Progenitor cell of endocrine pancreas (in vitro differentiated cells): ENCODE measurements at regions not wholly inside any gene's neighbourhood (a gene's known extent, or its start where the extent isn't known, plus 50 kb on each side); places are given as distances from the start of the nearest gene placed in this dataset.

Experiments used
- DNase-seq: peaks from one replicate; pipeline ENCODE4 v3.0.0; 2021; ENCODE audit warnings: low spot score; ENCODE audit not compliant: unreplicated experiment
- H3K27ac Mint-ChIP-seq: 2 replicates; pipeline ENCODE4 v1.8.0; 2021; ENCODE audit warnings: mild to moderate bottlenecking, moderate library complexity, mixed read lengths
- H3K27me3 Mint-ChIP-seq: 2 replicates; pipeline ENCODE4 v1.8.0; 2021; ENCODE audit warnings: mixed read lengths
- H3K36me3 Mint-ChIP-seq: 2 replicates; pipeline ENCODE4 v1.8.0; 2022; ENCODE audit warnings: mixed read lengths; ENCODE audit not compliant: insufficient read depth
- H3K4me1 Mint-ChIP-seq: 2 replicates; pipeline ENCODE4 v1.8.0; 2021; ENCODE audit warnings: low read depth, mixed read lengths
- H3K4me3 Mint-ChIP-seq: 2 replicates; pipeline ENCODE4 v1.8.0; 2021; ENCODE audit warnings: low read depth, mild to moderate bottlenecking, moderate library complexity, mixed read lengths
- H3K9me3 Mint-ChIP-seq: 2 replicates; pipeline ENCODE4 v1.8.0; 2021; ENCODE audit warnings: low read depth, mixed read lengths
- CTCF ChIP-seq: fragments of 200-600 bp; sonication (generic); IDR thresholded peaks from one replicate; pipeline ENCODE4 v1.5.0; 2021; ENCODE audit warnings: antibody characterized with exemption, mild to moderate bottlenecking; ENCODE audit not compliant: unreplicated experiment

- H3K36me3 Mint-ChIP-seq, result peaks cover 2% of the 10 kb centered on the region
- H3K4me3 Mint-ChIP-seq, result no peak overlapping the region
- H3K27ac Mint-ChIP-seq, result no peak overlapping the region
- H3K9me3 Mint-ChIP-seq, result peaks cover 9% of the 10 kb centered on the region
- no peaks in the 10 kb centered on the region for H3K27me3 Mint-ChIP-seq
- peaks cover 40% of the 10 kb centered on the region for H3K4me1 Mint-ChIP-seq
- no peak for TF ChIP-seq CTCF
- DNase-seq, result no peak
These were observed 329.6 kb upstream of the ADAMTS9 start for GRCh38 chr3:65017359-65017758.

GRCh38 chr3:65015711-65016110, 327.9 kb upstream of the ADAMTS9 start:
- no peak for DNase-seq
- H3K4me1 Mint-ChIP-seq, result peaks cover 36% of the 10 kb centered on the region
- H3K9me3 Mint-ChIP-seq, result peaks cover 9% of the 10 kb centered on the region
- no peak overlapping the region for H3K27ac Mint-ChIP-seq
- H3K4me3 Mint-ChIP-seq, result no peak overlapping the region
- no peak for TF ChIP-seq CTCF
- peaks cover 2% of the 10 kb centered on the region for H3K36me3 Mint-ChIP-seq
- no peaks in the 10 kb centered on the region for H3K27me3 Mint-ChIP-seq

GRCh38 chr3:65013053-65013452, 325.3 kb upstream of the ADAMTS9 start:
- no peak overlapping the region for H3K4me3 Mint-ChIP-seq
- TF ChIP-seq CTCF, result no peak

GRCh38 chr3:65006300-65006739, 318.5 kb upstream of the ADAMTS9 start:
- Mint-ChIP-seq H3K4me3 (no peak overlapping the region), H3K27ac (no peak overlapping the region), H3K4me1 (peaks cover 1% of the 10 kb centered on the region), H3K36me3 (no peaks in the 10 kb centered on the region), H3K27me3 (peaks cover 3% of the 10 kb centered on the region), H3K9me3 (no peaks in the 10 kb centered on the region)
- no peak for DNase-seq
- TF ChIP-seq CTCF, result no peak

More at GRCh38 chr3:65013053-65013452, 325.3 kb upstream of the ADAMTS9 start:
- Mint-ChIP-seq H3K27ac (no peak overlapping the region), H3K36me3 (peaks cover 2% of the 10 kb centered on the region), H3K9me3 (peaks cover 9% of the 10 kb centered on the region), H3K27me3 (no peaks in the 10 kb centered on the region), H3K4me1 (peaks cover 11% of the 10 kb centered on the region)
- DNase-seq, result no peak

- Mint-ChIP-seq H3K4me1 (peaks cover 1% of the 10 kb centered on the region), H3K9me3 (no peaks in the 10 kb centered on the region), H3K27ac (no peak overlapping the region), H3K27me3 (peaks cover 3% of the 10 kb centered on the region), H3K4me3 (no peak overlapping the region), H3K36me3 (no peaks in the 10 kb centered on the region)
- TF ChIP-seq CTCF, result no peak
- no peak for DNase-seq
These were observed 317.7 kb upstream of the ADAMTS9 start for GRCh38 chr3:65005486-65005885.
